Erythroblast (primary cell): ENCODE measurements at regions not wholly inside any gene's neighbourhood (a gene's known extent, or its start where the extent isn't known, plus 50 kb on each side); places are given as distances from the start of the nearest gene placed in this dataset.

Experiments used
- GATA1 ChIP-seq: IDR thresholded peaks from 2 replicates; pipeline ENCODE4 v1.6.1; 2011; ENCODE audit warnings: low read depth, mild to moderate bottlenecking, control low read depth, low read length, moderate library complexity
- POLR2A ChIP-seq: IDR thresholded peaks from 2 replicates; pipeline ENCODE4 v1.6.1; 2011; ENCODE audit warnings: mild to moderate bottlenecking, low read length

GRCh38 chr3:64278625-64279024, 53.4 kb upstream of the PRICKLE2 start:
- TF ChIP-seq POLR2A (no peak), GATA1 (no peak)
